HepG2 (cell line): ENCODE measurements at regions not wholly inside any gene's neighbourhood (a gene's known extent, or its start where the extent isn't known, plus 50 kb on each side); places are given as distances from the start of the nearest gene placed in this dataset.
"Not testable (repeated sequence)": the region's sequence is repeated elsewhere in the genome, so short reads cannot be mapped to it uniquely, and the experiment has no call there.

Experiments
- ATAC-seq: fragments of 200-7000 bp; cut with Tn5 transposase; 3 replicates; pipeline ENCODE4 v1.9.1; 2020; ENCODE audit warnings: mild to moderate bottlenecking, moderate library complexity
- BruUV-seq: library from RNA; stranded (reverse); fragments of 400-500 nt; replicated peaks from 2 replicates; lab custom pipeline; 2021; lab: Mats Ljungman, UMichigan
- CTCF ChIA-PET: fragments of 300-600 bp; formaldehyde crosslinking; extraction: SDS; loops from one replicate; lab custom pipeline; 2021; ENCODE audit warnings: low total read pairs, inconsistent platforms, low intra/inter-chr PET ratio; lab: Yijun Ruan, JAX
- POLR2A ChIA-PET: fragments of 350-600 bp; sonication (Branson Sonifier 250); formaldehyde crosslinking; loops from one replicate; lab custom pipeline; 2020; ENCODE audit warnings: antibody characterized with exemption, inconsistent platforms; lab: Yijun Ruan, JAX
- DNase-seq: peaks from one replicate; pipeline ENCODE4 v3.0.0-alpha.2; 2015; ENCODE audit warnings: low spot score
- FAIRE-seq: peaks from 3 replicates; lab custom pipeline; 2011; peaks lifted over from hg19 to GRCh38; lab: Jason Lieb, UNC
- H2AFZ ChIP-seq: one replicate; pipeline ENCODE4 v1.6.1; 2011; ENCODE audit warnings: low read length, inconsistent platforms
- H3K27ac ChIP-seq: fragments of 300-600 bp; 3 replicates; pipeline ENCODE4 v1.8.0; 2011; ENCODE audit warnings: mixed run types, mild to moderate bottlenecking, mixed read lengths, low read length, inconsistent platforms; ENCODE audit not compliant: insufficient read depth; ENCODE audit errors: extremely low read length
- H3K27me3 ChIP-seq, 2 experiments: fragments of 200-600 bp in 1 of 2; 2 replicates in 1 of 2; 3 replicates in 1 of 2; pipeline versions ENCODE4 v1.6.0 to v1.8.0; 2011; ENCODE audit warnings: low read length in 2 of 2, mild to moderate bottlenecking in 2 of 2, moderate library complexity in 2 of 2, inconsistent platforms in 1 of 2; ENCODE audit not compliant: insufficient read depth in 2 of 2, control insufficient read depth in 1 of 2
- H3K36me3 ChIP-seq, 2 experiments: fragments of 200-600 bp in 1 of 2; replicated peaks in 1 of 2; 2 replicates in 1 of 2; 3 replicates in 1 of 2; pipeline versions ENCODE4 v1.5.1 to v1.8.0; 2011; ENCODE audit warnings: low read length in 2 of 2, inconsistent platforms in 1 of 2; ENCODE audit not compliant: insufficient read depth in 2 of 2, control insufficient read depth in 1 of 2
- H3K4me1 ChIP-seq: 2 replicates; pipeline ENCODE4 v1.5.1; 2012; ENCODE audit warnings: low read length, inconsistent platforms; ENCODE audit not compliant: insufficient read depth
- H3K4me2 ChIP-seq: 2 replicates; pipeline ENCODE4 v1.6.0; 2011; ENCODE audit warnings: low read depth, low read length, inconsistent platforms
- H3K4me3 ChIP-seq, 3 experiments: fragments of 200-600 bp in 1 of 3; sonication (generic), shearing (Covaris generic) in 1 of 3; replicated peaks in 1 of 3; 2 replicates each; pipeline ENCODE4 v1.5.1; 2011 to 2016; ENCODE audit warnings: low read length in 3 of 3, inconsistent platforms in 2 of 3, low read depth in 2 of 3, mild to moderate bottlenecking in 2 of 3, control low read depth in 1 of 3, mixed read lengths in 1 of 3; ENCODE audit not compliant: insufficient read depth in 1 of 3
- H3K79me2 ChIP-seq: one replicate; pipeline ENCODE4 v1.6.1; 2011; ENCODE audit warnings: low read length, inconsistent platforms; ENCODE audit not compliant: insufficient read depth
- H3K9ac ChIP-seq: 2 replicates; pipeline ENCODE4 v1.6.0; 2011; ENCODE audit warnings: mild to moderate bottlenecking, low read depth, low read length, inconsistent platforms; ENCODE audit not compliant: insufficient read depth
- H3K9me3 ChIP-seq: 2 replicates; pipeline ENCODE4 v1.5.1; 2012; ENCODE audit warnings: mild to moderate bottlenecking, low read length
- H4K20me1 ChIP-seq: 2 replicates; pipeline ENCODE4 v1.6.0; 2011; ENCODE audit warnings: inconsistent platforms, mild to moderate bottlenecking, low read length, moderate library complexity; ENCODE audit not compliant: insufficient read depth
- WGBS: methylation state at CpG from one replicate; pipeline ENCODE4 v1.1.6; 2017; ENCODE audit warnings: low lambda C conversion rate; 5-methylcytosine and 5-hydroxymethylcytosine counted together
- in situ Hi-C: cut with HindIII; loops from 2 replicates; pipeline ENCODE4 v1.10.0; 2017; ENCODE audit warnings: low pct_unique_long_range_greater_than_20kb; ENCODE audit not compliant: extremely low pct_ligation_motif_present
- intact Hi-C: fragments of 100-400 bp; cut with micrococcal nuclease; formaldehyde crosslinking; loops from one replicate; pipeline ENCODE4 v1.10.0; 2022; ENCODE audit not compliant: unreplicated experiment

DNA sequence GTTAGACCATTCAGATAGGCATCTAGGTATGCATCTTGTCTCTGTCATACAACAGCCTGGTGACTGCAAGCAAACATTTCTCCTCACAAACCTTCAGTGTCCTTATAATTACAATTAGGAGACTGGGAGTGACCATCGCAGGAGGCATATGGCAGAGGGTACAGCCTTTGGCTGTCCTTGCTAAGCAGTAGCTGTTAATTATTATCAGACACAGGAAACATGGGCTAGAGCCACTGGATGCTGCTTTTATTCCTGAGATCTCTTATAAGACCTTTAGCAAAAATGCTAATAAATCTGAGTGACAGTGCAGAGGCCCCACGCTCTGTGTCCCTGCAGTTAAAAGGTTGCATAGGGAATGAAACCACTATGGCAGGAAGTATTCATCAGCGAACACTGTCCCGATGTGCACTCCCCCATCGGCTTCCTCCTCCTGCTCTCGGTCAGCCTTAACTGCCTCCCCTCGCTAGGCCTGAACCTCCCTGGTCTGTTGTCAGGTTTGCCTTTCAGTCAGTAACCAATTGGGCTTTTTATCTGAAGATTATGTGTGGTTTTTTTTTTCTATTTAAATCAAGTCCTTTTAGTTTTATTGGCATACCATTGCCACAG, 92.2 kb downstream of the ARHGAP11B start:
- CTCF ChIA-PET, H3K4me2 ChIP-seq, H2AFZ ChIP-seq, H3K4me3 ChIP-seq, DNase-seq, ATAC-seq, POLR2A ChIA-PET, H3K9me3 ChIP-seq, H3K36me3 ChIP-seq, H3K27me3 ChIP-seq, in situ Hi-C loops, H3K4me1 ChIP-seq, H3K79me2 ChIP-seq, intact Hi-C loops, H3K9ac ChIP-seq, BruUV-seq, FAIRE-seq, H4K20me1 ChIP-seq, H3K27ac ChIP-seq: not testable (repeated sequence)
- 87% methylated on average over 3 of the region's 7 CpGs for WGBS

DNA sequence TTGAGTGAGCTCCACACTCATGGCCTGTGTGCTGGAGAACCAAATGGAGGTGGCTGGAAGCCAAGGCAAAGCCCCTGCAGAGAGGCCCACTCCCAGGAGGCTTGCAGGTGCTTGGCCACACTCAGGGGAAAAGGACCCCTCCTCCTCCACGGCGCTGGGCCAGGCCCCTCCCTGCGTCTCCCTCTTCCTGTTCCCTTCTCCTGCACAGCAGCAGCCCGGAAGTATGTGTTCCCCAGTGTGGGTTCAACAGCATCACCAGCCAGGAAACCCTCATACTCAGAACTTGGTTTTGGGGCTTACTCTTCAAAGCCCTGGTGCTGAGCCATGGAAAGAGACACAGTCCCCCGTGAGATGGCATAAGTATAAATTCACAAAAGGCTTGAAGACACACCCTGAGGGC, 93.4 kb downstream of the ARHGAP11B start:
- H3K27me3 ChIP-seq, POLR2A ChIA-PET, intact Hi-C loops, DNase-seq, H3K4me2 ChIP-seq, H3K4me1 ChIP-seq, H2AFZ ChIP-seq, H3K9ac ChIP-seq, ATAC-seq, BruUV-seq, H4K20me1 ChIP-seq, H3K4me3 ChIP-seq, in situ Hi-C loops, CTCF ChIA-PET, H3K27ac ChIP-seq, H3K79me2 ChIP-seq, H3K36me3 ChIP-seq, H3K9me3 ChIP-seq, FAIRE-seq: not testable (repeated sequence)
- WGBS: 100% methylated on average over 5 of the region's 5 CpGs

DNA sequence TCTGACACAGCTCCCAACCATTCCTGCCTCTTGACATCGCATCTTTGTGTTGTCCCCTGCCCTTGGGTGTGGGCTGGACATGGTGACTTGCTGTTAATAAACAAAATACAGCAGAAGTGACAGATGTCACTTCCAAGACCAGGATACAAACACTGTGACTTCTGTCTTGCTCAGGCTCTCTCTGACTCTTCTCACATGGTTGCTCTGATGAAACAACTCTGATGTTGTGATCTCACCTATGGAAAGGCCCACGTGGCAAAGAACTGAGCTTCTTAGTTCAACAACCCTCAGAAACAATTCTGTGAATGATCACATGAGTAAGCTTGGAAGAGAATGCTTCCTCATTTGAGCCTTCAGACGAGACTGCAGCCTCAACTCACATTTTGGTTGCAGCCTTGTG, 94.9 kb downstream of the ARHGAP11B start:
- peak; percentile 50 for FAIRE-seq
- H4K20me1 ChIP-seq, H3K27me3 ChIP-seq, ATAC-seq, H3K9me3 ChIP-seq, H3K27ac ChIP-seq, in situ Hi-C loops, H3K4me3 ChIP-seq, H2AFZ ChIP-seq, H3K36me3 ChIP-seq, H3K9ac ChIP-seq, POLR2A ChIA-PET, H3K4me2 ChIP-seq, intact Hi-C loops, H3K4me1 ChIP-seq, BruUV-seq, DNase-seq, H3K79me2 ChIP-seq, CTCF ChIA-PET: not testable (repeated sequence)
- WGBS: 73% methylated on average over 1 of the region's 3 CpGs

DNA sequence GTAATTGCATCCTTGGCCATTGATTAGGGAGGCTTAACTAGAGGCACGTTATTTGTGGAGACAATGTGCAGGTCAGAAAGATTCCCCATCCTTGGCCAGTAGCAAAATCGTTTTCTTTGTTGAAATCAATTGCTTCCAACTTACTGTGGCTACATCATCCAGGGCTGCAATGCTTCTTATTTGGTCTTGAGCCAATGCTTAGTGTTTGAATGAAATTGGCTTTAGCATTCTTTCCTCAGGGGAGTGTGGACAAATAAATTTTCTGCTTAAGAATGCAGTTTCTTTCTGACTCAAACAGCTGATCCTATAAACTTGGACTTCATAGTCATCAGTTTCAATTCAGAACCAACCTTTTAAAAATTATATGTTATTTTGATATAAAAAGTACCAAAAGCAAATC, 95.6 kb downstream of the ARHGAP11B start:
- H3K4me1 ChIP-seq, intact Hi-C loops, BruUV-seq, ATAC-seq, H3K4me3 ChIP-seq, H2AFZ ChIP-seq, DNase-seq, H3K27me3 ChIP-seq, FAIRE-seq, H3K9ac ChIP-seq, CTCF ChIA-PET, POLR2A ChIA-PET, H3K9me3 ChIP-seq, H4K20me1 ChIP-seq, H3K36me3 ChIP-seq, H3K79me2 ChIP-seq, H3K4me2 ChIP-seq, in situ Hi-C loops, H3K27ac ChIP-seq: not testable (repeated sequence)
- WGBS: no CpG with 5 or more reads among the region's 2 CpGs
